ENCODE measurements at regions not wholly inside any gene's neighbourhood (a gene's known extent, or its start where the extent isn't known, plus 50 kb on each side); places are given as distances from the start of the nearest gene placed in this dataset.

DNA sequence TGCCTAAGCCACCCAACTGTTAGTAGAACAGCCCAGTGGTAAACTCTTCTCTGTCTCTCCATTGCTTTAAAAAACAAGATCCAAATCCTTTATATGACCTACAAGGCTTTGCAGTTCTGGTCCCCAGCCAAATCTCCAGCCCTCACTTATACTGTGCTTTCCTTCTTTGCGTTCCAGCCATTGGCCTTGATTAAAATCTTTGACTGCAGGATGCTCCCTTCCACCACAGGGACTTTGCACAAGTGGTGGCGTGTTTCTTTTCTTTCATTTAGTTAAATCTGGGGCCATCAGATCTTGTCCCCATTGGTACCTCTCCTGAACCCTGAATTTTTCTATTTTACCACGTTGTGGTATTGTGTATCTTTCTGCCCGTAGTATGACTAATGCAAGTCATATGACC is 183.7 kb downstream of the VRK1 start:
- Mint-ChIP-seq H3K27ac (ENCODE audit: unreplicated experiment) (no peak overlapping the region), H3K9me3 (ENCODE audit: unreplicated experiment) (no peaks in the 10 kb centered on the region), H3K4me3 (ENCODE audit: unreplicated experiment) (no peak overlapping the region), H3K4me1 (ENCODE audit: low read depth, unreplicated experiment) (no peaks in the 10 kb centered on the region), H3K27me3 (ENCODE audit: insufficient read depth, unreplicated experiment) (peaks cover 16% of the 10 kb centered on the region), H3K36me3 (ENCODE audit: insufficient read depth, unreplicated experiment) (no peaks in the 10 kb centered on the region)
- intact Hi-C loops (cut with micrococcal nuclease; ENCODE audit: unreplicated experiment): no loop called here
- no peak overlapping the region for H3K4me3 ChIP-seq (ENCODE audit: low read depth, low read length)
- CTCF ChIA-PET: no interaction called here
- TF ChIP-seq, protein P1, sequence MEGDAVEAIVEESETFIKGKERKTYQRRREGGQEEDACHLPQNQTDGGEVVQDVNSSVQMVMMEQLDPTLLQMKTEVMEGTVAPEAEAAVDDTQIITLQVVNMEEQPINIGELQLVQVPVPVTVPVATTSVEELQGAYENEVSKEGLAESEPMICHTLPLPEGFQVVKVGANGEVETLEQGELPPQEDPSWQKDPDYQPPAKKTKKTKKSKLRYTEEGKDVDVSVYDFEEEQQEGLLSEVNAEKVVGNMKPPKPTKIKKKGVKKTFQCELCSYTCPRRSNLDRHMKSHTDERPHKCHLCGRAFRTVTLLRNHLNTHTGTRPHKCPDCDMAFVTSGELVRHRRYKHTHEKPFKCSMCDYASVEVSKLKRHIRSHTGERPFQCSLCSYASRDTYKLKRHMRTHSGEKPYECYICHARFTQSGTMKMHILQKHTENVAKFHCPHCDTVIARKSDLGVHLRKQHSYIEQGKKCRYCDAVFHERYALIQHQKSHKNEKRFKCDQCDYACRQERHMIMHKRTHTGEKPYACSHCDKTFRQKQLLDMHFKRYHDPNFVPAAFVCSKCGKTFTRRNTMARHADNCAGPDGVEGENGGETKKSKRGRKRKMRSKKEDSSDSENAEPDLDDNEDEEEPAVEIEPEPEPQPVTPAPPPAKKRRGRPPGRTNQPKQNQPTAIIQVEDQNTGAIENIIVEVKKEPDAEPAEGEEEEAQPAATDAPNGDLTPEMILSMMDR (IDR thresholded peaks at IDR 0.05; ENCODE audit: insufficient read depth in 1 of 2, low read depth in 1 of 2, low read length in 1 of 2, severe bottlenecking in 1 of 2, unreplicated experiment in 1 of 2): no peak
- no TSS peak for BruUV-seq (replicated peaks)
- DNase-seq: no peak
- no peaks in the 10 kb centered on the region for H3K36me3 ChIP-seq (ENCODE audit: control insufficient read depth, insufficient read depth, low read length)
- H3K27me3 ChIP-seq (replicated peaks; ENCODE audit: control insufficient read depth, insufficient read depth, low read length): no peaks in the 10 kb centered on the region
- POLR2A ChIA-PET: no interaction called here
- no peaks in the 10 kb centered on the region for H3K9me3 ChIP-seq
- no peaks in the 10 kb centered on the region for H3K4me1 ChIP-seq

- Mint-ChIP-seq H3K36me3 (ENCODE audit: insufficient read depth, unreplicated experiment) (peaks cover 5% of the 10 kb centered on the region), H3K4me3 (ENCODE audit: unreplicated experiment) (no peak overlapping the region), H3K4me1 (ENCODE audit: low read depth, unreplicated experiment) (no peaks in the 10 kb centered on the region), H3K27me3 (ENCODE audit: insufficient read depth, unreplicated experiment) (peaks cover 6% of the 10 kb centered on the region), H3K27ac (ENCODE audit: unreplicated experiment) (no peak overlapping the region), H3K9me3 (ENCODE audit: unreplicated experiment) (no peaks in the 10 kb centered on the region)
- no peaks in the 10 kb centered on the region for H3K27me3 ChIP-seq (replicated peaks; ENCODE audit: control insufficient read depth, insufficient read depth, low read length)
- ChIA-PET CTCF (no interaction called here), POLR2A (no interaction called here)
- TF ChIP-seq, protein P1 (IDR thresholded peaks at IDR 0.05; ENCODE audit: insufficient read depth in 1 of 2, low read depth in 1 of 2, low read length in 1 of 2, severe bottlenecking in 1 of 2, unreplicated experiment in 1 of 2): no peak
- no peak for DNase-seq
- no TSS peak for BruUV-seq (replicated peaks)
- intact Hi-C loops (cut with micrococcal nuclease; ENCODE audit: unreplicated experiment): no loop called here
- H3K9me3 ChIP-seq: no peaks in the 10 kb centered on the region
- H3K4me3 ChIP-seq (ENCODE audit: low read depth, low read length): no peak overlapping the region
- no peaks in the 10 kb centered on the region for H3K36me3 ChIP-seq (ENCODE audit: control insufficient read depth, insufficient read depth, low read length)
- no peaks in the 10 kb centered on the region for H3K4me1 ChIP-seq
Observed at GRCh38 chr14:96986256-96987085, 189.3 kb downstream of the VRK1 start.

- ChIA-PET CTCF (no interaction called here), POLR2A (no interaction called here)
- peaks cover 6% of the 10 kb centered on the region for H3K27me3 Mint-ChIP-seq (ENCODE audit: insufficient read depth, unreplicated experiment)
- H3K36me3 Mint-ChIP-seq (ENCODE audit: insufficient read depth, unreplicated experiment): peaks cover 5% of the 10 kb centered on the region
- no peaks in the 10 kb centered on the region for H3K9me3 Mint-ChIP-seq (ENCODE audit: unreplicated experiment)
- no peaks in the 10 kb centered on the region for H3K4me1 ChIP-seq
- no peaks in the 10 kb centered on the region for H3K9me3 ChIP-seq
- no peak for DNase-seq
- H3K4me1 Mint-ChIP-seq (ENCODE audit: low read depth, unreplicated experiment): no peaks in the 10 kb centered on the region
- H3K4me3 ChIP-seq (ENCODE audit: low read depth, low read length): no peak overlapping the region
- BruUV-seq (replicated peaks): no TSS peak
- TF ChIP-seq, protein P1 (IDR thresholded peaks at IDR 0.05; ENCODE audit: insufficient read depth in 1 of 2, low read depth in 1 of 2, low read length in 1 of 2, severe bottlenecking in 1 of 2, unreplicated experiment in 1 of 2): no peak
- no peaks in the 10 kb centered on the region for H3K36me3 ChIP-seq (ENCODE audit: control insufficient read depth, insufficient read depth, low read length)
- intact Hi-C loops (cut with micrococcal nuclease; ENCODE audit: unreplicated experiment): no loop called here
- H3K27ac Mint-ChIP-seq (ENCODE audit: unreplicated experiment): no peak overlapping the region
- no peak overlapping the region for H3K4me3 Mint-ChIP-seq (ENCODE audit: unreplicated experiment)
- H3K27me3 ChIP-seq (replicated peaks; ENCODE audit: control insufficient read depth, insufficient read depth, low read length): no peaks in the 10 kb centered on the region
Observed at GRCh38 chr14:96987086-96987474, 189.9 kb downstream of the VRK1 start.

Measured in Caco-2 (cell line).